HG02973 (cell line): ENCODE measurements at regions not wholly inside any gene's neighbourhood (a gene's known extent, or its start where the extent isn't known, plus 50 kb on each side); places are given as distances from the start of the nearest gene placed in this dataset.
"Not testable (repeated sequence)": the region's sequence is repeated elsewhere in the genome, so short reads cannot be mapped to it uniquely, and the experiment has no call there.

Experiments
- ATAC-seq: cut with Tn5 transposase; IDR thresholded peaks from one replicate; pipeline ENCODE4 v1.9.1; 2021; ENCODE audit warnings: moderate library complexity; ENCODE audit not compliant: unreplicated experiment

GRCh38 chr6:144935181-144935580 lies 650.0 kb downstream of the UTRN start:
- no peak for ATAC-seq

GRCh38 chr6:144935661-144936060 lies 650.5 kb downstream of the UTRN start:
- no peak for ATAC-seq

GRCh38 chr6:144936764-144937163 lies 651.6 kb downstream of the UTRN start:
- no peak for ATAC-seq

- no peak for ATAC-seq
Measured at GRCh38 chr6:144939921-144940320, 654.8 kb downstream of the UTRN start.

GRCh38 chr6:144944106-144944505 lies 659.0 kb downstream of the UTRN start:
- ATAC-seq = no peak

GRCh38 chr6:144947398-144947976 lies 662.4 kb downstream of the UTRN start:
- no peak for ATAC-seq

- no peak for ATAC-seq
Measured at GRCh38 chr6:144951730-144952437, 666.7 kb downstream of the UTRN start.

- ATAC-seq = no peak
Measured at GRCh38 chr6:144952456-144953240, 667.5 kb downstream of the UTRN start.

- no peak for ATAC-seq
Measured at GRCh38 chr6:144953552-144954240, 668.6 kb downstream of the UTRN start.

GRCh38 chr6:144954241-144954556 lies 669.1 kb downstream of the UTRN start:
- no peak for ATAC-seq

- ATAC-seq = no peak
Measured at GRCh38 chr6:144955392-144955791, 670.3 kb downstream of the UTRN start.

- ATAC-seq = no peak
Measured at GRCh38 chr6:144955859-144956258, 670.7 kb downstream of the UTRN start.

- not testable (repeated sequence) for ATAC-seq
Measured at GRCh38 chr6:144956697-144957096, 671.6 kb downstream of the UTRN start.

GRCh38 chr6:144957236-144957937 lies 672.3 kb downstream of the UTRN start:
- ATAC-seq = no peak

GRCh38 chr6:144969154-144969553 lies 684.0 kb downstream of the UTRN start:
- ATAC-seq = no peak

- ATAC-seq = no peak
Measured at GRCh38 chr6:144969602-144970272, 684.6 kb downstream of the UTRN start.

- not testable (repeated sequence) for ATAC-seq
Measured at GRCh38 chr6:144977250-144977864, 692.2 kb downstream of the UTRN start.

GRCh38 chr6:144978208-144978607 lies 693.1 kb downstream of the UTRN start:
- no peak for ATAC-seq

GRCh38 chr6:144986271-144986670 lies 701.1 kb downstream of the UTRN start:
- ATAC-seq = no peak
